SK-N-MC (cell line): ENCODE measurements at regions not wholly inside any gene's neighbourhood (a gene's known extent, or its start where the extent isn't known, plus 50 kb on each side); places are given as distances from the start of the nearest gene placed in this dataset.

ENCODE experiments used
- EZH2 ChIP-seq: fragments of 200-600 bp; sonication (generic); IDR thresholded peaks from one replicate; pipeline ENCODE4 v1.6.1; 2017; ENCODE audit warnings: antibody characterized with exemption
- FOXP2 ChIP-seq: optimal IDR thresholded peaks from 2 replicates; pipeline ENCODE3; 2011; ENCODE audit warnings: mild to moderate bottlenecking, moderate library complexity; ENCODE audit not compliant: insufficient read depth; ENCODE audit errors: extremely low read length, control extremely low read depth
- POLR2AphosphoS5 ChIP-seq: IDR thresholded peaks from 2 replicates; pipeline ENCODE4 v1.6.1; 2012; ENCODE audit warnings: mild to moderate bottlenecking, low read depth, low read length, borderline replicate concordance

DNA sequence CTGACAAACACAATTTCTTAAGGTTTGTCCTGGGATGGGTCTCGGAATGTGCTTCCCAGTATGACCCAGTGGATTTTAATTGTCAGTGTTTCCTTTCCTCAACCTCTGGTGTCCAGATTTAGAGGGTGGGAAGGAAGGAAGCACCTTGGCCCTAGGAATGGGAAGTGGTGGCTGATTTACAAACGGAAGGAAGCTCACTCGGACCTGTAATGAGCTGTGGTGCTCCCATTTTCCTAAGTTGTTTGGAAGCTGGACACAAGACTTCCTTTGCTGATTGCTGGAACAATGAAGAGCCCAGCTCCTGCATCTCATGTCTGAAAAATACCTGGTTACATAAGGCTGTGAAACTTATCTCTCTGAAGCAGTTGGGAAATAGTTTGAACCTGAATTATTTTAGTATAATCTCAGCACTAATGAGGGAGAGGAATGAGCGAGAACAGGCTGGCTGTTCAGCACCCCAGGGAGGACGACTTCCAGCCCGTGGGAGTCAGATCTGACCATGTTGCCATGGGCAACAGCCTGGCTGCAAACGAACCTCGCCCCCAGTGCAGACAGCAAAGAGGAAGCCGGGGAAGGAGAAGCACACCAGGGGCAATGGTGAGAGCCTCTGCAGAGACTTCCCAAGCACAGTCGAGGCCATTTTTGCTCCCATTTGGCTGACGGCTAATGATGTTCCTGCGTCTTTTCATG, 74.4 kb upstream of the ASB18 start:
- TF ChIP-seq EZH2 (no peak), POLR2AphosphoS5 (no peak), FOXP2 (no peak)
